CD4-positive, alpha-beta T cell treated with Interleukin-17A for 4 hours (primary cell): ENCODE measurements at regions not wholly inside any gene's neighbourhood (a gene's known extent, or its start where the extent isn't known, plus 50 kb on each side); places are given as distances from the start of the nearest gene placed in this dataset.
"Not testable (repeated sequence)": the region's sequence is repeated elsewhere in the genome, so short reads cannot be mapped to it uniquely, and the experiment has no call there.

Experiments
- DNase-seq: peaks from one replicate; pipeline ENCODE4 v3.0.0-alpha.2; 2020; ENCODE audit warnings: mixed read lengths

DNA sequence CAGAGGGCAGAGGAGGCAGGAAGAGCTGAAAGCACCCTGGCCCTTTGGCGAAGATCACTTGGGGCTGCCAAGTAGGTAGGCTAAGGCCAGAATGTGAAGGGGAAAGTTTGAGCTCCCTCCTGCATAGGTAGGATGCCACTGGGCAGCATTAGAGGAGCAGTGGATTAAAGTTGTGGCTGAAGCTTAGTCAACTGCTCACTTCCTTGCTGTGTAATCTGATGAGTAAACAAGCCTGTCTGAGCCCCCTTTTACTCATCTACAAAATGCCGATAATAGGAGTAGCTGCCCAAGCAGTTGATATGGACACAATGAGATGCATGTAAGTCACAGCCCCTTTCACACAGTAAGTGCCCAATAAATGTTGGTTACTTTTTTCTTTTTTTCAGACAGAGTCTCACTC, 216.4 kb downstream of the MN1 start:
- DNase-seq, result no peak

DNA sequence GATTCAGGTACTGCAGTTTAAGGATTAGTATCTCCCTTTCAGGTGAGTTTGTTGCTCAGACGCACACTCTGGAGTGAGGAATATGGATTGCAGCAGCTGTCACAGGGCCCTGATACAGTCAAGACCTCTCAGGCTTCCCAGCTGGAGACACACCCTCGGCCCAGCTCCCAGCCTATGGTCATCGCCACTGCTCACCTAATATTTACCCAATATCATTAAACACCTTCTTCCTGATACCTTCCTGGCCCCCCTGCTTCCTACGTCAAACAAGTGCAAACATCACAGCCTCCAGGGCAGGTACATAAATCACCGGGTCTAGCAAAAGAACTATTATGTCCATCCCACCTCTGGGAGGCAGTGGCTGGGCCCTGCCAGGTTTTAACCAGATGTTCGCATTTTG, 213.3 kb downstream of the MN1 start:
- no peak for DNase-seq

DNA sequence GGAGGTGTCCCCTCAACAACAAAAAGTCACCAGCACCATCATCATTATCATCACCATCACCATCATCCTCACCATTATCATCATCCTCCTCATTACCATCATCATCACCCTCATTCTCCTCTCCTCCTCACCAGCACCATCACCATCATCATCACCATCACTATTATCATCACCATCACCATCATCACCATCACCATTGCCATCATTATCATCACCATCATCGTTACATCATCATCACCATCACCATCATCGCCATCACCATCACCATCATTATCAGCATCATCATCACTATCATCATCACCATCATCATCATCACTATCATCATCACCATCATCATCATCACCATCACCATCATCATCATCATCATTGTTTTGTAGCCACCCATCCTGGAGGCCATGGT, 212.6 kb downstream of the MN1 start:
- no peak for DNase-seq

DNA sequence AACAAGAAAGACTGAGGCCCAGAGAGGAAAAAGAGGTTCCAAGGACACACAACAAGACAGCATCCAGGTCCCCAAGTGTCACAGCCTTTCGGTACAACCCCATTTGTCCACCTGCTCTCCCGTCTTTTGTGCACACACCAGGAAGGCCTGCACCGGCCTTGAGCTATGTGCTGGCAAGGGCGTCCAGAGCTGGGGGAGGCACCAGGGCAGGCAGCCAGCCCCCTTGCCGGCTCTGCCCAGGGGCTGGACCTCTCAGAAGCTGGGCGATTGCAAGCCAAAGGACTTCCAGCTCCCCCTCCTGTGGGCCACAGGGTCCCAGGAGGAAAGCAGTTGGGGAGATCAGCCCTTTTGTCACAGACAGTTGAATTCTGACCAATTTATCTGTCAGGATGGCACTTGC, 210.5 kb downstream of the MN1 start:
- DNase-seq, result no peak

DNA sequence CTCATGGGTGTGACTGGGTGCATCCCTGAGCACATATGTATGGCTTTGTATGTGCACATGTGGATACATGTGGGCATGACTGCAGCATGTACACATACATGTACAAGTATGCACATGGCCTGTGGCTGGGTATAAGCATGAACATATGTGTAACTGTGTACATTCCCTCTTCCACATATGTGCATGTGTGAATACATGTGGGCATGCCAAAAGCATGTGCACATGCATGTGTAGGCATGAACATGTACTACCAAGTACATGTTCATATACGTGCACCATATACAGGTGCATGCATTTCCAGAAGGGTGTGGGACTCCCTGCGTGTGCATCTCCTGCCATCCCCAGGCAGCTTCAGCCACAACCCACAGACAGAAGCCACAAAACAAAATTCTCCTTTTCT, 208.2 kb downstream of the MN1 start:
- no peak for DNase-seq

GRCh38 chr22:27594020-27594419, 207.5 kb downstream of the MN1 start:
- no peak for DNase-seq

DNA sequence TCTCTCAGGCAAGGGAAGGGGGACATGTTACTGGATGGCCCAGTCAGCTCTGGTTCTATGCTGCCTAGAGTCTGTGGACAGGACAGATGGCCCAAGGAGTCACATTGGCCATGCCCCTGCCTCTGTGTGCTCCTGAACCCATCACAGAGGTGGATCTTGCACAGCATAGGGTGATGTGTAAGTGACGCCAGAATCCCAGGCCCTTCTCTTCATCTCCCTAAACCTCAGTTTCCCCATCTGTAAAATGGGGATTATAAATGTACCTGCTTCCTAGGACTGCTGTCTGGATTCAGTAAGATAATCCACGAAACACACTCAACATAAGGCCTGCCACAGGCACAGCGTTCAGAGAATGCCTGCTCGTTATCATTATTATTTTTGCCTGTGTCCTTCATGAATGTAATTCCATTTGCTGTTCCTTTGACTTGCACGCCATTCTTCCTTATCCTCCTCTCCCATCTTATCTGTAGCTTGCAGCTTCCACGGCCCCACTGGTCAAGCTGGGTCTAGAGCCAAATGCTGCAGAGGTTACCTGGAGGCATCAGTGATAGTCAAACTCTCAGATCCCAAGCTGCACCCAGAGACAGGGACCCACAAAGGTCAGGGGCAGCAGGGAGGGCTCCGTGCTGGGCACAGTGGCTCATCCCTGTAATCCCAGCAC, 207.0 kb downstream of the MN1 start:
- no peak for DNase-seq

DNA sequence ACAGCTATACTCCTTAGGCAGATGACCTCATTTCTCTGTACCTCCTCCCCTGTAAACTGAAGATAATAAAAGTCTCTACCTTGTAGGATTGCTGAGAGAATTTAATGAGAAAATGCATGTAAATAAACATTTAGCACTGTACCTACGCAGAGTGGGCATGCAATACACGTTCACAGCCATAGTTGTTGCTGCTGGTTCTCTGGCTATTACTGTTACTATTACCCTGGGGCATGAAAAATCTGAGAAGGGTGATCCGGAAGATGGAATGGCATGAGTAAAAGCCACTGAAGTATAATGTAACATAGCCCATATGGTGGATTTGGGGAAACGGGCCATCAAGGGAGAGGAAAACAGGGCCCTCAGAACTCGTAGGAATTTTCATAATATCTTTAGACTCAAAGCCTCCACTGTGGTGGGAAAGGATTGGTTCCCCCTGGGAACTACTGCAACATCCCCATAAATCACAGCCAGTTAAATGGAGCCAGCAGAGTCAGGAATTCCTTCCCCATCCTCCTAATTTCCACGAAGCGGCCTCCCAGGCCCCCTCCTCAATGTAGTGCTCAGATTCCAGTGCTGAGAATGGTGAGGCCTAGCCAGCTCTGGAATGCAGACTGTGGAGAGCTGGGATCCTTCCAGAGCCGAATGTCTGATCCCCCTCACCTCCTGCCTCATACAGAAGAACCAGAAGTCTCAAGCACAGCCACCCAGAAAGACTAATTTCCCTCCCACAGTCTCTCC, 205.3 kb downstream of the MN1 start:
- DNase-seq, result no peak

- no peak for DNase-seq
These were observed 203.7 kb downstream of the MN1 start for GRCh38 chr22:27597703-27598444.

DNA sequence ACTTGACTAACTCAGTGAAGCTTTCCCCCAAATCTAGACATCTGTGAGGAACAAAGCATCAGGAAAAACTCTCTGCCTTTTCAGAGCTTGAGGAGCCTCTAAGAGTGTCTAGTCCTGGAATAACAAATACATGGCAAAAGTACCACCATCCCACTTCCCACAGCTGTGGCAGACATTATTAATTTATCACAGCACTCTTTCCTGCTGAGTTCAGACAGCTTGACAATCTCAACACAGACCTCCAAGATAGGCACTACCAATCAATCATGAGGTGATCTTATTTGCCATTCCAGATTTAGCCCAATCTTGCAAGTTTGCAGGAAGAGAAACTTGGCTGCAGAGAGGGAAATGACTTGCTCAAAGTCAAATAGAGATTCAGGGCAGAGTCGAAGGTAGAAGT, 202.8 kb downstream of the MN1 start:
- DNase-seq, result no peak

DNA sequence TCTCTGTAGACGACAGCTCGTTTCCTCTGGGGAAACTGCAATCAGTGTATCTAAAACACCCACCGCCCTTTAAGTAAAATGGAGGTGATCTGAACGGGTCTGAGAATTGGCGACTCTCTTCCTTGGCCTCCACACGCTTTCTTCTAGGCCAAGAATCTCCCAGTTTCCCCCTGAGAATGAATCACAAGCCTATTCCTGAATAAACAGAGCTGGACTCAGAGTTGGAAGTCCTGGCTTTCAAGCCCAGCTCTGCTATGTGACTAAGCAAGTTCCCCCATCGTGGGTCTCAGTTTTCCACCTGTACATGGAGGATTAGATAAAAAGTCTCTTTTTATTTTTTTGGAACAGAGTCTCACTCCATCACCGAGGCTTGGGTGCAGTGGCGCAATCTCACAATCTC, 200.4 kb downstream of the MN1 start:
- DNase-seq, result no peak

DNA sequence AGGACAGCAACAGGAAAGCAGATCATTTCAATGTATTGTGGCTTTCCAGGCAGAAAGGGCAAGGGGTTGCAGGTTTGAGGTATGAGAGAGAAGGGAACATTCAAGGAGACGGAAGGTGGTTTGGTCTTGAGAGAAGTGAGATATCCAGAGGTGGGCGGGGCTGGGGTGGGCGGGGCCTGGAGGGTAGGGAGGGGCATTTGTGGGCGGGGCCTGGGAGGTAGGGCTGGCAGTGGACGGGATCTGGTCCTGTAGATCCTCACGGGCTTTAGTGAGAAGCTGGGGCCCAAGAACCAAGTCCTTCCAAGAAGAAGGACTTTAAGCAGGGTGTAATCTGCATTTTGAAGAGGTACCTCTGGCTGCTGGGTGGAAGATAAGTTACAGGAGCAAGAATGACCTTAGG, 199.2 kb downstream of the MN1 start:
- DNase-seq, result no peak

DNA sequence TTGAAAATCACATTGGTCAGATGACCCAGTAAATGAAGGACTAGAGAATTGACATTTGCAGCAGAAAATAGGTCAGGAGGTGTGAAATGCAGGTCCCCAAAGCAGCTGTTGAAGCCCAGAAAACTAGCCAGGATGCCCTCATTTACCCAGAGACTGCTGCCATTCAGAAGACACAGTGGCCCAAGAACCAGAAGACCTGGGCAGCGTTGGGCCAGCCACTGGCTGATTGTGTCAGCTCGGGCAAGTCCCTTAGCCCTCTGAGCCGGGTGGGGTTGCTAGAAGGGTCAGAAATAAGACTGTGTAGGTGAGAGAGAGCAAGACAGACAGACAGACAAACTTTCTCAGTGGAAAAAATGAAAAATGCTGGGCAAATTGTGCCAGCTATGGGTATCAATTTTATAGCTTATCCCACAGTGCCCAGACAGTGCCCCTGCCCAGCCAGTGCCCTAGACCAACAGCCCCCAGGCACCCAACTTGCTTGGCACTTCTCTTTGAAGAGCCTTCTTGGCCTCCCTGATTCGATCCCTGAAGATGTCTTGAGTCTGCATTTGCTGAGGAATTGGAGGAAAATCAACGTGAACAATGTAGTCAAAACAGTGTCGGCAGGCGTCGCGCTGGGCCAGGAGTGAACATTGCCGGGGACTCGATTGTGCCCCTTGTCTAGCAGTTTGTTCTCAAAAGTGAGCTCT, 198.3 kb downstream of the MN1 start:
- DNase-seq, result no peak

DNA sequence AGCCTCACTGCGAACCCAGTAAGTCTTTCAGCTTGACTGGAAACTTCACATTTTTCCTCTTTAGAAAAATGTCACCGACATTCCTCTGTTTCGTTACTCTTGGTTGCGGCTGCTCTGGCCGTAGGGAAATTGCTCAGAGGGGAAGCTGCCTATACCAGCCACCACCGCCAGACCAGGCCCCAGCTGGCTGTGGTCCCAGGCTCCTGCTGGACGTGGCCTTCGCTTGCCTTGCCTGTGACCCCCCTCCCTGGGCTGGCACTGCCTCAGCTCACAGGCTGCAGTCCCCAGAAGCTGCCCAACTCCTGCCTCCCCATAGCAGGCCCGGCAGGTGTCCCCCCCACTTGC, 197.8 kb downstream of the MN1 start:
- no peak for DNase-seq

- no peak for DNase-seq
These were observed 196.2 kb downstream of the MN1 start for GRCh38 chr22:27605390-27605789.

- DNase-seq, result not testable (repeated sequence)
These were observed 193.8 kb downstream of the MN1 start for GRCh38 chr22:27607750-27608149.

DNA sequence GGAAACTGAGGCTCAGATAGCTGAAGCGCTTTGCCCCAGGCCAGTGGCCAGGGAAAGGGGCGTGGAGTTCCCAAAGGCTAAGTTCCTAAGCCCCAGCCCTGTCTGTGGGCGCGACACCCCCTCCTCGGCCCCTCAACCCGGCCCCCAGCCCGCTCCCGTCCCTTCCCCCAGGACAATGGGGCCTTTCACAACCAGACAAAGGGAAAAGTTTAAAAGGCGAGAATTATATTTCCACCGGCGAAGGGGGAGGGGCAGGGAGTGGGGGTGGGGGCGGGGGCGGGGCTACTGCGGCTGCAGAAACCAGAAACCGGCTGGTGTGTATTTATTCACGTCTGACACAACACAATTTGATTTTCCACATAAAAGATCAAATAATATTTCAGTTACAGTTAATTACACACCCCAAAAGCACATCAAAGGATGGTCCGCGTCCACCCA, 192.1 kb downstream of the MN1 start:
- no peak for DNase-seq

DNA sequence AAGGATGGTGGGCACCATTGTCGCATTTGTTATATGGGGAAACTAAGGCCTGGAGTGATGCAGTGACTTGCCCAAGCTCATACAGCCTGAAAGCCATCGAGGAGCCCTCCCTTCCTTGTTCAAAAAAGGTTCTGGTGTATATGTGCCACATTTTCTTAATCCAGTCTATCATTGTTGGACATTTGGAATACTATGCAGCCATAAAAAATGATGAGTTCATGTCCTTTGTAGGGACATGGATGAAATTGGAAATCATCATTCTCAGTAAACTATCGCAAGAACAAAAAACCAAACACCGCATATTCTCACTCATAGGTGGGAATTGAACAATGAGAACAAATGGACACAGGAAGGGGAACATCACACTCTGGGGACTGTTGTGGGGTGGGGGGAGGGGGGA, 191.4 kb downstream of the MN1 start:
- DNase-seq, result not testable (repeated sequence)

DNA sequence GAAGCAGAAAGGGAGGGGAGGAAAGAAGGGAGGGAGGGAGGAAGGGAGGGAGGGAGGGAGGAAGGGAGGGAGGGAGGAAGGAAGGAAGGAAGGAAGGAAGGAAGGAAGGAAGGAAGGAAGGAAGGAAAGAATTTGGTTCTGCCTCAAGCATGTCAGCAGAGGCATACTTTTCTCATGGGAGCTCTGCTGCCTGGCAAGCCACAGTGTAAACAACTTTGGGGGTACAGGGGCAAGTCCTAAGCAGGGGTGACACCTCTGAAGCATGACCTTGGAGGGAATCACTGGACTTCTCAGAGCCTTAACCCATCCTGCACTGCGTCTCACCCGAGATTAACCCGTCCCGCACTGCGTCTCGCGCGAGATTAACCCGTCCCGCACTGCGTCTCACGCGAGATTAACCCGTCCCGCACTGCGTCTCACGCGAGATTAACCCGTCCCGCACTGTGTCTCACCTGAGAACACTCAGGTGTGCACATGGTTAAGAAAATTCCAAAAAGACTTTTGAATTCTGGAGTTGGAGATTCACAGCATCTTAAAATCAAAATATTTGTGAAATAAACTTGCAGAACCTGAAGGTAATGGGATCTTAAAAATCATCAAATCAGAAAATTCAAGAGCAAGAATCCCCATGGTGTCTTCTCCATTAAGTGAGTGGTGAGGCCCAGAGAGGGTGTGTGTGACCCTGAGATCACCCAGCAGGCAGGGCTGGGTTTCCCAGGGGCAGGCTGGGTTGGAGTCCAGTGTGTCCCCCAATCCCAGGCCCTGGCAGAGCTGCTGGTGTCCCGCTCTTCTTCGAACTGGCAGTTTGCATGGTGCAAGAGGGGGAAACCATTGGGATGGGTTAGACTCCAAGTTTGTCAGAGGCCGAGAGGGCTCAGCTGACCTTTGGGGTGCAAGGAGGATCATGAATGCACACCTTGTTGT, 190.4 kb downstream of the MN1 start:
- DNase-seq, result no peak

DNA sequence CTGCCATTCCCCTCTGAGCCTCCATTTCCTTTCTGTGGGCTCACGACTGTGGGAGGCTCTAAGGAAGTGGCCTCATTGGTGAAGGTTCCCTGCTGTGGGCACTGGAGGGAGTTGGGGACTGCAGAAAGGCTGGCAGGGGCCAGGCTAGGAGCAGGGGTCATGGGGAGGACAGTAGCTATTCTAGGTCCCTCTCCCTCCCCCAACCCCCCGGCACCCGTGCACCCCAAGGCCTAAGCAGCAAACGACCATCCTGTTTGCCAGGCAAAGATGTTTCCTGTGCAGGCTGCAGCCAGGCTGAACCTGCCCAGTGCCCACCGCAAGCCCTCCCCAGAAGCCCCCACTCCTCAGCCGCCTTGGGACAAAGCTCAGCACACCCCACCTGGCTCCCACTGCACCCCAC, 189.4 kb downstream of the MN1 start:
- no peak for DNase-seq

DNA sequence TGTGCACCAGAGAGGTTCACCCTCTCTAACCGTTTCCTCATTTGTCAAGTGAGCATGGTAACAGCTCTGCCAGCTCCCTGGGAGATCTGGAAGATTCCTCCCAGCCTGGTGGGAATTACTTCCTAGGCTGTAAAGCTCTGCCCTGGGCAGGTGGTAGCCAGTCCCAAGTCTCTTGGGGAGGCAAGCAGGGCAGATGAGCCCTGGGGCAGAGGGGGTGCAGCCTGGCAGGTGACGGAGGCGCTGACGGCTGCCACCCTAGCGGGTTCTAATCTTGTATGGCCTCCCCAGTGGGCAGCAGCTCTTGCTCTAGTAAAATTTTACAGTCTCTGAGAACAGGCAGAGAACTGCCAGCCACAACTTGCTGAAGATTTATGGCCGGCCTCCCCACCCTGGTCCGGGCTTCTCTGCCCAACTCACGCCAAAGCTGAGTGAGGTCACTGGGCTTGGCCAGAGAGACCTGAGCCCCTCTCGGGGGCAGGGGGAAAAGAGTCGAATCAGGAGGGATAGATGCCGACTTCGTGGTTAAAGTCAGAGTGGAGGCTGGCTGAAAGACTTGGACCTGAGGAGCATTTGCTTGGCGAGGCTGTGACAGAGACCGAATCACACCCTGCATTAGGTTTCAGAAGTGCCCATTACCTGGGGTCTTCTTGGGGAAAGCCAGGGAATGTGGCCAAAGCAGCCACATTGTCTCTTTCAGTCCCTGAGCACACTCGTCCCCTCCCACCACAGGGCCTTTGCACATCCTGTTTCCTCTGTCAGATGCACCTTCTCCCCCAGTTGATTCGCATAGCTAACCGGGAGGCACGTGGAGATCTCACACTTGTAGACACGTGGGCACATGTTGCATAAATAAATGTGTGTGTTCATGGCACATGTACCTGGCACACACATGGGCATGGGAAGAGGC, 188.2 kb downstream of the MN1 start:
- no peak for DNase-seq
